ACC112 (cell line): ENCODE measurements at regions not wholly inside any gene's neighbourhood (a gene's known extent, or its start where the extent isn't known, plus 50 kb on each side); places are given as distances from the start of the nearest gene placed in this dataset.

Experiments
- H2AFZ ChIP-seq: fragments of 200-600 bp; sonication (generic); one replicate; pipeline ENCODE4 v1.6.0; 2017; ENCODE audit warnings: antibody characterized with exemption, low read length; ENCODE audit not compliant: unreplicated experiment
- H3K27ac ChIP-seq: fragments of 200-600 bp; sonication (generic); 2 replicates; pipeline ENCODE4 v1.5.1; 2014; ENCODE audit warnings: low read depth, mild to moderate bottlenecking, antibody characterized with exemption, low read length, moderate library complexity
- H3K27me3 ChIP-seq: fragments of 200-600 bp; sonication (generic); 2 replicates; pipeline ENCODE4 v1.6.1; 2014; ENCODE audit warnings: mild to moderate bottlenecking, antibody characterized with exemption, low read length, moderate library complexity, mixed read lengths; ENCODE audit not compliant: insufficient read depth
- H3K36me3 ChIP-seq: fragments of 200-600 bp; sonication (generic); 2 replicates; pipeline ENCODE4 v1.6.1; 2016; ENCODE audit warnings: mild to moderate bottlenecking, antibody characterized with exemption, low read length, moderate library complexity, mixed read lengths; ENCODE audit not compliant: insufficient read depth
- H3K4me1 ChIP-seq: fragments of 200-600 bp; sonication (generic); one replicate; pipeline ENCODE4 v1.6.1; 2016; ENCODE audit warnings: low read length, mixed read lengths; ENCODE audit not compliant: insufficient read depth, unreplicated experiment, control insufficient read depth
- H3K4me3 ChIP-seq: fragments of 200-600 bp; sonication (generic); 2 replicates; pipeline ENCODE4 v1.5.1; 2014; ENCODE audit warnings: mild to moderate bottlenecking, low read depth, low read length
- H3K79me2 ChIP-seq: fragments of 200-600 bp; sonication (generic); one replicate; pipeline ENCODE4 v1.6.0; 2016; ENCODE audit warnings: low read length; ENCODE audit not compliant: control insufficient read depth, unreplicated experiment, insufficient read depth

DNA sequence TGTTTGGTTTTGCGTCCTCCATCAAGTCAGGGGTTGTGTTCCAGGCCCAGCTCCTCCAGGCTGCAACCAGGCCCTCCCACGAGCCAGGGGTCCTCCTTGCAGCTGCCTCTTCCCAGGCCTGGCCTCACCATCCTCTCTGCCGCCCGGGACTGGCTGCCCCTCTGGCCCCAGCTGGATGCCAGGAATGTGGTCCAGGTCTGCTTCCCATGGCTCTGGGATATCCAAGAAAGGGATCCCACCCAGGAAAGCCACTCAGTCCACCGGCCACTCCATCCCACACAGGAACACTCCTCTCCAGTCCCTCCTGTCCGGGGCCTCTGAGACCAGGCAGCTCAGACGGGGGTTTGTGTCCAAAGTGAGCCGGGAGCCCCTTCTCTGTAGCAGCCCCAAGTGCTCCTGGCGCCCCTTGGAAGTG, 336.4 kb downstream of the BRD1 start:
- no peak overlapping the region for H3K4me3 ChIP-seq
- H2AFZ ChIP-seq = no peak overlapping the region
- no peaks in the 10 kb centered on the region for H3K4me1 ChIP-seq
- H3K79me2 ChIP-seq = no peaks in the 10 kb centered on the region
- H3K36me3 ChIP-seq = no peaks in the 10 kb centered on the region
- H3K27me3 ChIP-seq = no peaks in the 10 kb centered on the region
- H3K27ac ChIP-seq = no peak overlapping the region

DNA sequence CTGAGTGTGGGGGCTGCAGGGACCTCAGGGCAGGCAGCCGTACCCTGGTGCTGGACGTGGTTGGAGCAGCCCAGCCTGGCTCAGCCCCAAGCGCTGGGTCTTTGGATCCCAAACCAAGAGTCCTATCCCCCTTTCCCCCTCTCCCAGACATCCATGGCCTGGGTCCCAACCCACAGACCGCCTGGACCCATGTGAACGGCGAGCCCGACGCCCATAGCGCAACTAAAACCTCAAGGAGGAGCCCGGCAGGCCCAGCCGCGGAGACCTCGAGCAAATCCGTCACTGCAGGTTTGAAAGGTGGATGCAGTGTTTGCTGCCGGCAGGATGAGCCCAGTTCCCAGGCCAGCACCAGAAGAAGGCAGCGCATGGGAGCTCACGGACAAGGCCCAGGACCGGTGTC, 337.0 kb downstream of the BRD1 start:
- Histone ChIP-seq H3K4me3 (no peak overlapping the region), H2AFZ (no peak overlapping the region), H3K4me1 (no peaks in the 10 kb centered on the region), H3K36me3 (no peaks in the 10 kb centered on the region), H3K27ac (no peak overlapping the region), H3K79me2 (no peaks in the 10 kb centered on the region), H3K27me3 (no peaks in the 10 kb centered on the region)

DNA sequence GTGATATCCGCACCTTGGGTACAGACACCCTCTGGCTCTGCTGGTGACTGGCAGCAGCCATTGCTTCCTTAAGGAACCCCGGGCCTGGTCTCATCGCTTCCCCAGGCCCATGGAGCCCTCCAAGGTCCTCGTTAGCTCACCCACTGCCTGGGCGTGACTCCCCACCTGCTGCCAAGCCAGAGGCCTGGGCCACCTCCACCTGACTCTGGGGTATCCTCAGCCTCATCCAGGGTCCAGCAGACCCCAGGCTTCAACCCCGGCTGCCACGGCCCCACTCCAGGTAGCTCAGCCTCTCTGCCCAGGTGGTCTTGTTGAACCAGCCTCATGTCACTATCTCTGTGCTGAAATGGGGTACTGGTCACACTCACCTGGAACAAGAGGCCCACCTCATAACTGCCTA, 337.9 kb downstream of the BRD1 start:
- Histone ChIP-seq H3K36me3 (no peaks in the 10 kb centered on the region), H2AFZ (no peak overlapping the region), H3K4me3 (no peak overlapping the region), H3K27me3 (no peaks in the 10 kb centered on the region), H3K79me2 (no peaks in the 10 kb centered on the region), H3K27ac (no peak overlapping the region), H3K4me1 (no peaks in the 10 kb centered on the region)

DNA sequence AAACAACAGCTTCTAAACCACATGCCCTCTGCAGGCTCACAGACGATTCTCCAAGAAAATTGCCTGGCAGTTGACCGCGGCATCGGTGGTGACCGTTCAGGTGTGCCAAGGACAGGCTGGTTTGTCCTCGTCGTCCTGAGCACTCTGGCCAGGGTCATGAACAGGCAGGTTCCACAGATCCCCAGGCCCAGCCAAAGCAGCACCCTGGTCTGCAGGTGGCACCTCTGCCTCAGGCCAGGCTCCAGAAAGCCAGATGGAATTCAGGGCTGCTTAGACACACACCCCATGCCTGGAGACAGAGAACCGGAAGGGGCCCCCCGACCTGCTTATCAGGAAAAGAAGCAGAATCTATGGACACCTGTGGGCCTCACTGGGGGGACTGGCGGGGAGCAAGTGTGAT, 338.7 kb downstream of the BRD1 start:
- no peaks in the 10 kb centered on the region for H3K4me1 ChIP-seq
- no peaks in the 10 kb centered on the region for H3K36me3 ChIP-seq
- no peak overlapping the region for H3K4me3 ChIP-seq
- no peak overlapping the region for H3K27ac ChIP-seq
- no peaks in the 10 kb centered on the region for H3K27me3 ChIP-seq
- no peak overlapping the region for H2AFZ ChIP-seq
- H3K79me2 ChIP-seq = no peaks in the 10 kb centered on the region

DNA sequence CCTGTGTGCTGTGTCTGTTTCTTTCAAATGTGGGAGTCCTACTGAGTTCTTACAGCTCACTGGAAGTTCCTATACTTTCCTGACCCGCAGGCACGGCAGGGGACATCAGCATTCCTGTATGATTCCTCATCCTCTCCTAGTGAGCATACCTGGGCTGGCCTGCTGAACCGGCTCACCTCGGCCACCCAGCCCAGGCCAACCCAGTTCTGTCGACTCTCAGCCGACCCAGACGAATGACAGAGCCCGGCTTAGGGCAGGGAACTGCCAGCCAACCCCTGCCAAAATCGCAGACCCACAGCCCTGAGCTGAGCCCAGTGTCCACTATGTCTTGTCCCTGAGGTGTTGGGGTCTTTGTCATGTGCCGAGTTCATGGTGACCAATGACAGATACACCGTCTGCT, 339.7 kb downstream of the BRD1 start:
- no peaks in the 10 kb centered on the region for H3K79me2 ChIP-seq
- no peaks in the 10 kb centered on the region for H3K4me1 ChIP-seq
- no peaks in the 10 kb centered on the region for H3K27me3 ChIP-seq
- no peak overlapping the region for H3K27ac ChIP-seq
- no peak overlapping the region for H2AFZ ChIP-seq
- H3K36me3 ChIP-seq = no peaks in the 10 kb centered on the region
- no peak overlapping the region for H3K4me3 ChIP-seq

DNA sequence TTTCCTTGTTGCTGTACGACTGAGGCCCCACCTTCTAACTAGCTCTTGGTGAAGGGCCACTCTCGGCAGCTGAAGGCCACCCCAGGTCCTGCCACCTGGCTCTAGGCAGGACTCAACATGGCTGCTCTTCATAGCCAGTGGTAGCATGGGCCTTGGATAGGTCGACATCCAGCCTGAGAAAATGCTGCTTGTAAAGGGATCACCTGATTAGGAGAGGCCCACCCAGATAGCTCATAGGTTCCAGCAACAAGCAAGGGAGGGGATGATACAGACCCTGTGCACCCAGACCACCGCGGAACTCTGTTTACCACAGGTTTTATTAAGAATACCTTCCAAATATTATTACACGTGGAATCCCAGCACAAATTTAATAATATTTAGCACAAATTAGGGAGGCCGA, 341.4 kb downstream of the BRD1 start:
- Histone ChIP-seq H3K36me3 (no peaks in the 10 kb centered on the region), H3K27me3 (no peaks in the 10 kb centered on the region), H3K4me1 (no peaks in the 10 kb centered on the region), H2AFZ (no peak overlapping the region), H3K27ac (no peak overlapping the region), H3K4me3 (no peak overlapping the region), H3K79me2 (no peaks in the 10 kb centered on the region)

DNA sequence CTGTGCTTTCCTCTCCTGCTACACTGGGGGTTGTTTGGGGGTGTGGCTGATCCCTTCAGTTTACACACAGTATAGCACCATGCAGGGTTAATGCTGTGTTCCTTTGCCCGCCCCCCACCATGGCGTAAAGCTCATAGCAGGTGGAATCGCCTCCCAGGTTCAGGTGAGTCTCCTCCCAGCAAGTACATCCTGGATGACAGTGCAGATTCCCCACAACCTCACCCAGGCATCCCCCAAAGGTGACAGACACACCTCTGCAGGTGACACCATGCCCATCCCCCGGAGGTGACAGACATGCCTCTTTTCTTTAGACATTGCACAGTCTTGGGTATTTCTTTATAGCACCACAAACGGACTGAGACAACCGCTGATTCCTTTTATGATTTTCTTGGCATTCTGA, 343.7 kb downstream of the BRD1 start:
- no peaks in the 10 kb centered on the region for H3K79me2 ChIP-seq
- H3K27ac ChIP-seq = no peak overlapping the region
- H3K4me3 ChIP-seq = no peak overlapping the region
- no peak overlapping the region for H2AFZ ChIP-seq
- H3K4me1 ChIP-seq = no peaks in the 10 kb centered on the region
- no peaks in the 10 kb centered on the region for H3K27me3 ChIP-seq
- H3K36me3 ChIP-seq = no peaks in the 10 kb centered on the region

DNA sequence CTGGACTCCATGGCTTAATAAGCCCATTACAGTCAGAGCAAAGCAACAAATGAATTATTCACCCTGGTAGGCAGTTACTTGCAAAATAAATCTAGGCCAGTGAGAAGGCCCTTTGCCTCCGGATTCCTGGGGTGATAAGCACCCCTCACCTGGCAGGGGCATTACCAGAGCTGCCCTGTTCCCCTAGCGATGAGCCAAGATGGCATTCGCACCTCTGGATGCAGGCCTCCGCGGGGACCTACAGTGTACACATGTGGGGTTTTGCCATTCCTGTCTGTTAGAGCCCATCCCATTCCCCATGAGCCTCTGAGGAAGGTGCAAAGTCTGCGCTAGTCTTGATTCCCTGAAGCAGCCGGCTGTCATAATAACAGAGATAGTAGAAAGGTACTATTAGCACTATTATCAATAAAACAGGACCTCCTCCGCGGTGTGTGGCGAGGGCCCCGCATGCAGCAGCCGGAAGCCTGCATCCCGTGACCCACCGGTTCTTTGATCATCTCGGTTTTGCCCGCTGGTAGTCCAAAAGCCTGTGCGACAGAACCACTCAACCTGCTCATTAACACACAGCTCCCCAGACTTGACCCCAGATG, 344.3 kb downstream of the BRD1 start:
- no peaks in the 10 kb centered on the region for H3K4me1 ChIP-seq
- no peaks in the 10 kb centered on the region for H3K27me3 ChIP-seq
- H3K36me3 ChIP-seq = no peaks in the 10 kb centered on the region
- no peak overlapping the region for H2AFZ ChIP-seq
- no peak overlapping the region for H3K27ac ChIP-seq
- no peak overlapping the region for H3K4me3 ChIP-seq
- no peaks in the 10 kb centered on the region for H3K79me2 ChIP-seq

DNA sequence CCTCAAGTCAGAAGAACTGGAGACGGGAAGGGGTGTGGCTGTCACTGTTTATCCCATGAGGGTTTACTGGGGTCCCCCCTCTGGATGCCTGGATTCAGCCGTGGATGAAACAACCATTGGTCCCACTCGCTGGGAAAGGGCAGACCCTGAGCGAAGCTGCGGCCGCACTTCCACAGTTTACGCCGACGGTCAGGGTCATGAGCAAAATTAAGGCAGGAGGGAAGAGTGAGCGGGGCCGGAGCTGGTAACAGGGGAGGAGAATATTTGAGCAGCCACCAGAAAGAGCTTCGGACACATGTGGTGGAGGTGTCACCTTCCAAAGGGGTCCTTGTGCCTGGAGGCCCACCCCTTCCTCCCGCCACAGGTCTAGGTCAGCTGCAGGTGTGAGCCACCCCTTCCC, 344.9 kb downstream of the BRD1 start:
- Histone ChIP-seq H2AFZ (no peak overlapping the region), H3K79me2 (no peaks in the 10 kb centered on the region), H3K4me3 (no peak overlapping the region), H3K27me3 (no peaks in the 10 kb centered on the region), H3K27ac (no peak overlapping the region), H3K36me3 (no peaks in the 10 kb centered on the region), H3K4me1 (no peaks in the 10 kb centered on the region)

DNA sequence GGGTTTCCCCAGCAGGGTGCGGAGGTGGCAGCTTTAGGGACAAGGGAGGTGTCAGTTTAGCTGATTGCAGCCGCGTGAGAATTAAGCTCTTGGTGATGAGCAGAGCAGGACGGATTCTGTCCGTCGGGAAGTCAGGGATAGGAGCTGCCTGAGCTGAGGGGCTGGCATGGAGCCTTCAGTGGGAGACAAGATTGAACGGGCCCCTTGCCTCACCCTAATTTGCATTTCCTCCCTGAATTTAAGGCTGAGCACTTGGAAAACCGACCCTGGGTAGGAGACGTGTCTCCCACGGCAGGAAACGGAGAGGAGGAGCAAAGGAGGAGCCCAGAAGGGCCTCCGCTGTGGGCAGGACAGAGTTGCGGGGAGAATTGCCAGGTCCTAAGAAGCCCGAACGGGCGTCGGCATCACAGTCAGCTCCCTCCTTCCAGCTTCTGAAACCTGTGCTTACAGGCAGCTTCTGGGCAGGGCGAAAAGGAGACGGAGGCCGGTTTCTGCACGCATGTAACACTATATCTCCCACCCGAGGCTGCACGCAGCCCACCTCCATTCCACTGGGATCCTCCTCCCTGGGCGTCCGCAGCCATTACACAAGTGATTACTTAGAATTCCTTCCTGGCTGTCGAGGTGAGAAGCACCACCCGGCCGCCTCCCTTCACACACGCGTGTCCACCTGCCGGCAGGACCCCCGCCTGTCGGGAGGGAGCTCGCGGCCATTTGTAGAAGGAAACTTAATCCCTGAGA, 345.8 kb downstream of the BRD1 start:
- H2AFZ ChIP-seq = no peak overlapping the region

DNA sequence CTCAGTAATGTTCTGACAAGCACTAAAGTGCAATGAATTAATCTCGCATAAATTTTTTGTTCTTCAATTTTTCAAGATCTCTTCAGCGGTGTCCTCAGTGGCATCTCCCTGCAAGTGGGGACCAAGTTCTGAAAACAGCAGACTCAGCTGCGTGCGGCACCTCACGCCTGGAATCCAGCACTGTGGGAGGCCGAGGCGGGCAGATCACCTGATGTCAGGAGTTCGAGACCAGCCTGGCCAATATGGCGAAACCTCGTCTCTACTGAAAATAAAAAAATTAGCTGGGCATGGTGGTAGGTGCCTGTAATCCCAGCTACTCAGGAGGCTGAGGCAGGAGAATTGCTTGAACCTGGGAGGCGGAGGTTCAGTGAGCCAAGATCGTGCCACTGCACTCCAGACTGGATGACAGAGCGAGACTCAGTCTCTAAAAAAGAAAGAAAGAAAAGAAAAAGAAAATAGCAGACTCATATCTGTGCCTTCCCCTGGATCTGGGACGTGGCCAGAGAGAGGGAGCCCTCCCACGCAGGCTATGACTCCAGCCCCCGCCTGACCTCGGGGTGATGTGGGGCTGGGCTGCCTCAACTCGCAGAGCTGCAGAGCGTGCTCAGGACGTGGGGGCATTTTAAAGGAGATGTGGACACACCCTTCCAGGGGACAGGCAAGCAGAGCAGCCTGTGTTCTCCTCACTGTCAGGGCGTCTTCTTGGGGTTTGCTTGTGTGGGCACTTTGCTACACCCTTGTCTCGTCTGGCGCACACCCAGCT, 346.6 kb downstream of the BRD1 start:
- Histone ChIP-seq H2AFZ (no peak overlapping the region), H3K4me1 (no peaks in the 10 kb centered on the region), H3K27me3 (no peaks in the 10 kb centered on the region), H3K4me3 (no peak overlapping the region), H3K27ac (no peak overlapping the region), H3K36me3 (no peaks in the 10 kb centered on the region), H3K79me2 (no peaks in the 10 kb centered on the region)

More for the DNA sequence above, 345.8 kb downstream of the BRD1 start:
- H3K4me1 ChIP-seq = no peaks in the 10 kb centered on the region
- no peak overlapping the region for H3K4me3 ChIP-seq
- no peaks in the 10 kb centered on the region for H3K36me3 ChIP-seq
- H3K27ac ChIP-seq = no peak overlapping the region
- H3K79me2 ChIP-seq = no peaks in the 10 kb centered on the region
- no peaks in the 10 kb centered on the region for H3K27me3 ChIP-seq
